ENCODE measurements at regions not wholly inside any gene's neighbourhood (a gene's known extent, or its start where the extent isn't known, plus 50 kb on each side); places are given as distances from the start of the nearest gene placed in this dataset.

DNA sequence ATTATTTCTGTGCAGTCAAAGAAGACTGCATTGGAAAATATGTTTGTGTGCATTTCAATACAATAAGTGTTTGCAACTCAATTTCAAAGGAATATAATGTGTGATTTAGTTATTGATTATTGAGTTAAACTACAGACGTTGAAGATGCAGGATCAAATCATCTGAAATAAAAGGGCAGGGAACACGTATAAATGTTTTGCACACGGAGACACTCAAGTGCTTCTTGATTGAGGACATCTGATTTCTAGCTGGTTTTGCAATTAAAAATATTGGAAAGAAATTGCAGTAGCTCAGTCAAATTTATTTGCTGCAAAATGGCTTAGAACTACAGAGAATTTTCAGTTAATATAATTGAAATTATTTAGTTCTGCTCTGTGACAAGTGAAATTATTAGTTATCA is 412.7 kb downstream of the UTRN start:
- peaks cover 0 to 7% (median 0%) of the 10 kb centered on the region in 3 donors for H3K36me3 ChIP-seq
- H3K4me1 ChIP-seq, result peaks cover 0 to 12% (median 1%) of the 10 kb centered on the region in 4 donors
- no peak for DNase-seq
- no peak overlapping the region for H3K27ac ChIP-seq
- no peaks in the 10 kb centered on the region for H3K9me3 ChIP-seq
- H3K4me3 ChIP-seq, result no peak overlapping the region
- H3K27me3 ChIP-seq, result no peaks in the 10 kb centered on the region
- TF ChIP-seq, protein P1, sequence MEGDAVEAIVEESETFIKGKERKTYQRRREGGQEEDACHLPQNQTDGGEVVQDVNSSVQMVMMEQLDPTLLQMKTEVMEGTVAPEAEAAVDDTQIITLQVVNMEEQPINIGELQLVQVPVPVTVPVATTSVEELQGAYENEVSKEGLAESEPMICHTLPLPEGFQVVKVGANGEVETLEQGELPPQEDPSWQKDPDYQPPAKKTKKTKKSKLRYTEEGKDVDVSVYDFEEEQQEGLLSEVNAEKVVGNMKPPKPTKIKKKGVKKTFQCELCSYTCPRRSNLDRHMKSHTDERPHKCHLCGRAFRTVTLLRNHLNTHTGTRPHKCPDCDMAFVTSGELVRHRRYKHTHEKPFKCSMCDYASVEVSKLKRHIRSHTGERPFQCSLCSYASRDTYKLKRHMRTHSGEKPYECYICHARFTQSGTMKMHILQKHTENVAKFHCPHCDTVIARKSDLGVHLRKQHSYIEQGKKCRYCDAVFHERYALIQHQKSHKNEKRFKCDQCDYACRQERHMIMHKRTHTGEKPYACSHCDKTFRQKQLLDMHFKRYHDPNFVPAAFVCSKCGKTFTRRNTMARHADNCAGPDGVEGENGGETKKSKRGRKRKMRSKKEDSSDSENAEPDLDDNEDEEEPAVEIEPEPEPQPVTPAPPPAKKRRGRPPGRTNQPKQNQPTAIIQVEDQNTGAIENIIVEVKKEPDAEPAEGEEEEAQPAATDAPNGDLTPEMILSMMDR (IDR thresholded peaks at IDR 0.05), result no peak
- no peak for TF ChIP-seq POLR2A (IDR thresholded peaks at IDR 0.05)

DNA sequence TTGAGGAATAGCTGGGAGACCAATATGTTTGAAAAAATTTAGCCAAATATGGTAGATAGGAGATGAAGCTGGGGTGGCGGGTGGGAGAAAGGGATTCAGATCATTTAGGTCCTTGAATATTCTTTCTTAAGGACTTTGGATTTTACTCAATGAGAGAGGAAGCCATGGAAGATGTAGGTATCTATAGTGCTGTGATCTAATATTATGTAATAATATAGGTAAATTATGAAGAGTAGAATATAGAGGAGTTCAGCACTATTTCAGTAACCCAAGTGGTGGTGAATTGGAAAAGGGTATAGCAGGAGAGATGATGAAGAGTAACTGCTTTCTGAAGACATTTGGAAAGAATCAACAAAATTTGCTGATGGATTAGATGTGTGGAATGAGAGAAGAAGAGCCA is 417.6 kb downstream of the UTRN start:
- no peak overlapping the region for H3K4me3 ChIP-seq
- H3K9me3 ChIP-seq, result no peaks in the 10 kb centered on the region
- DNase-seq, result no peak
- no peak overlapping the region for H3K27ac ChIP-seq
- H3K36me3 ChIP-seq, result peaks cover 0 to 7% (median 0%) of the 10 kb centered on the region in 3 donors
- no peaks in the 10 kb centered on the region for H3K27me3 ChIP-seq
- peaks cover 0 to 2% (median under 1%) of the 10 kb centered on the region in 4 donors for H3K4me1 ChIP-seq
- TF ChIP-seq, protein P1 (IDR thresholded peaks at IDR 0.05), result no peak
- no peak for TF ChIP-seq POLR2A (IDR thresholded peaks at IDR 0.05)

DNA sequence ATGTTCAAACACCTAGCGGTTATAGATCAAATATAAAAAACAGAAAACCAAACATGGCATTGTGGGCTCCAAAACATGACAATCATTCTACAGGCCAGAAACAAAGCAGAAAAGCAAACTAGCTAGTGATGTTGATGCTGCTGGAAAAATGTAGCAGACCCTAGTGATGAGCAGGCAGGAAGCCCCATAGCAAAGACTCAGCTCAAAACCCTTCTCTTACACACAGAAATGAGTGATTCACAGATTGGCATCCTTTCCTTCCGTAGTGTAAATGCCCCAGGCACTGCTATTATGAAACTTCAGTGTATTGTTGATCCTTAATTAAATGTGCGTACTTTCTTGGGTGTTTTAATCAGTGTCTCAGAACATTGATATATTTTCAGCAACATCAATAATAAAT is 425.1 kb downstream of the UTRN start:
- H3K4me3 ChIP-seq, result no peak overlapping the region
- H3K27me3 ChIP-seq, result no peaks in the 10 kb centered on the region
- no peak for DNase-seq
- H3K4me1 ChIP-seq, result no peaks in the 10 kb centered on the region
- TF ChIP-seq, protein P1 (IDR thresholded peaks at IDR 0.05), result no peak
- no peak for TF ChIP-seq POLR2A (IDR thresholded peaks at IDR 0.05)
- no peaks in the 10 kb centered on the region for H3K9me3 ChIP-seq
- H3K36me3 ChIP-seq, result no peaks in the 10 kb centered on the region
- H3K27ac ChIP-seq, result no peak overlapping the region

DNA sequence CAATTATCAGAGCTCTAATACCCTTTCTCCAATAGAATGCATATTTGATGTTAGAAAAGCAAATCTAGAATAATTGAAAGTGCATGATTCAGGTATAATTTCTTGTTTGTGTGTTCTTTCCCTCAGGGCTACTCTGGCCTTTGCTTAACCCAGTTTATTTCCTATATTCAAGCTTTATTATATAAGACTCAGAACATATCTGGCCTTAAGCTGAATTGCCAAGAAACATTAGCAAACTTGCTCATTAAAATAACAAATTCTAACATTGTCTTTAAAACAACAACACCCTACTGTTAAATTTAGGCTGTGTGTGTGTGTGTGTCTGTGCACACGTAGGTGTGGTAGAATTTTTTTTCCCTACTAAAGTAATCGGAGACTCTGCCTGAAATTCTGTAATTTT is 426.5 kb downstream of the UTRN start:
- H3K4me3 ChIP-seq, result no peak overlapping the region
- no peak for DNase-seq

DNA sequence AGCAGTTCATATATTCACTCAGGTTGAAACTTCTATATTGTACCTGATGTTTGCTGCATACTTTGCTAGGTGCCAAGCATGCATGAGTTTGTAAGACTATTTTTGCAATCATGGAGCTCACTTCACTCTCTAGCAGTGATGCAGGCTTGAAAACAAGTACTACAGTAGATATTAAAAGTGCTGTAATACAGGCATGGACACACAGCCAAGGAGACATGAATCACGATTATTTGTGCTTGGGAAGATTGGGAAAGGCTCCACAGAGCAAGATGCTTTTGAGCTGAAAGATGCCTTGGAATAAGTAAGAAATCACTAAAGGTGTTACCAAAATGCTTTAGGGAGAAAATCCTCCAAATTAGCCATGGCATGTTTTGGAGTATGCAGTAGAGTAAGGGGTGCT is 427.4 kb downstream of the UTRN start:
- Histone ChIP-seq H3K36me3 (no peaks in the 10 kb centered on the region), H3K4me3 (no peak overlapping the region), H3K9me3 (no peaks in the 10 kb centered on the region), H3K27me3 (no peaks in the 10 kb centered on the region), H3K4me1 (no peaks in the 10 kb centered on the region), H3K27ac (no peak overlapping the region)
- TF ChIP-seq POLR2A (IDR thresholded peaks at IDR 0.05), result no peak
- TF ChIP-seq, protein P1 (IDR thresholded peaks at IDR 0.05), result no peak
- no peak for DNase-seq

More for the DNA sequence above, 426.5 kb downstream of the UTRN start:
- no peaks in the 10 kb centered on the region for H3K4me1 ChIP-seq
- H3K27me3 ChIP-seq, result no peaks in the 10 kb centered on the region
- H3K27ac ChIP-seq, result no peak overlapping the region
- TF ChIP-seq, protein P1 (IDR thresholded peaks at IDR 0.05), result no peak
- no peak for TF ChIP-seq POLR2A (IDR thresholded peaks at IDR 0.05)
- H3K9me3 ChIP-seq, result no peaks in the 10 kb centered on the region
- H3K36me3 ChIP-seq, result no peaks in the 10 kb centered on the region

Data from Peyer's patch (tissue), 4 donors.